Transverse colon (tissue), 3 donors: ENCODE measurements at regions not wholly inside any gene's neighbourhood (a gene's known extent, or its start where the extent isn't known, plus 50 kb on each side); places are given as distances from the start of the nearest gene placed in this dataset.

Experiments
- POLR2A ChIP-seq: fragments of 450-650 bp; IDR thresholded peaks from one replicate; pipeline ENCODE4 v1.6.1; 2016; ENCODE audit warnings: antibody characterized with exemption, mild to moderate bottlenecking, moderate library complexity
- TF ChIP-seq, protein P1 (sequence below), 5 experiments: fragments of 200-600 bp in 3 of 5; fragments of 450-650 bp in 2 of 5; sonication (generic) in 3 of 5; IDR thresholded peaks; 1 replicate in 2 of 5; 2 replicates in 3 of 5; pipeline ENCODE4 v1.5.1; 2016 to 2017; ENCODE audit warnings: antibody characterized with exemption in 5 of 5, inconsistent platforms in 3 of 5, mild to moderate bottlenecking in 2 of 5, moderate library complexity in 1 of 5

DNA sequence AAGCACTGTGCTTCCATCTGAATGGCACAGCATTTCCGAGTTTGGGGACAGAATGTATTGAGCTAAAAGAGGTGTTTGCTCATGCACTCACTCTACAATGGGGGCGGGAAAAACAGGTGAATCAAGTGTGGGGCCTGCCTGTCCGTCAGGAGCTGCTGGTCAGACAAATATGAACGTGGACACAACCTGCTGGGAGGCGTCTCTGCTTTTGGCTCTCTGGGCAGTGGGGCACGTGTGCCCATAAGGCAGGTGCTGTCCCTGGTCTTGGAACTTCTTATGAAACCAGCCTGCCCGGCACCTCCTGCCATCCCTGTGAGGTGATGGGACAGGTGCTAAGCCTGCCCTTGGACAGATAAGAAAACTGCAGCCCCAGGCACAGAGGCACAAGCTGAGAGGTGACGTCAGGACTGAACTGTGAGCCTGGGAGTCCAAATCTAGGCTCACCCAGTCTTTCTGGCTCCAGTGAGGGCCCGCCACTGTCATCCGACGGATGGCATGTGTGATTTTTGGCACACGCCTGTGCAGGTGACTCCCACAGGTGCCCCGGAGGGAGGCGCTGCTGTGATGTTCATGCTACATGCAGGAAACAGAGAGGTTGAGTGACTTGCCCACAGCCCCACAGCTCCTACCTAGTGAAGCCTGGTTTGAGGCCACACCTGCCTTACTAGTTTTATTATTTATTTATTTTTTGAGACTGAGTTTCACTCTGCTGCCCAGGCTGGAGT lies 51.6 kb downstream of the SMIM38 start:
- no peak for TF ChIP-seq POLR2A
- TF ChIP-seq, protein P1, sequence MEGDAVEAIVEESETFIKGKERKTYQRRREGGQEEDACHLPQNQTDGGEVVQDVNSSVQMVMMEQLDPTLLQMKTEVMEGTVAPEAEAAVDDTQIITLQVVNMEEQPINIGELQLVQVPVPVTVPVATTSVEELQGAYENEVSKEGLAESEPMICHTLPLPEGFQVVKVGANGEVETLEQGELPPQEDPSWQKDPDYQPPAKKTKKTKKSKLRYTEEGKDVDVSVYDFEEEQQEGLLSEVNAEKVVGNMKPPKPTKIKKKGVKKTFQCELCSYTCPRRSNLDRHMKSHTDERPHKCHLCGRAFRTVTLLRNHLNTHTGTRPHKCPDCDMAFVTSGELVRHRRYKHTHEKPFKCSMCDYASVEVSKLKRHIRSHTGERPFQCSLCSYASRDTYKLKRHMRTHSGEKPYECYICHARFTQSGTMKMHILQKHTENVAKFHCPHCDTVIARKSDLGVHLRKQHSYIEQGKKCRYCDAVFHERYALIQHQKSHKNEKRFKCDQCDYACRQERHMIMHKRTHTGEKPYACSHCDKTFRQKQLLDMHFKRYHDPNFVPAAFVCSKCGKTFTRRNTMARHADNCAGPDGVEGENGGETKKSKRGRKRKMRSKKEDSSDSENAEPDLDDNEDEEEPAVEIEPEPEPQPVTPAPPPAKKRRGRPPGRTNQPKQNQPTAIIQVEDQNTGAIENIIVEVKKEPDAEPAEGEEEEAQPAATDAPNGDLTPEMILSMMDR (IDR thresholded peaks at IDR 0.05), result no peak
